SU-DHL-6 (cell line): ENCODE measurements at regions not wholly inside any gene's neighbourhood (a gene's known extent, or its start where the extent isn't known, plus 50 kb on each side); places are given as distances from the start of the nearest gene placed in this dataset.

ENCODE experiments used
- CTCF ChIP-seq: fragments of 200-600 bp; sonication (generic); IDR thresholded peaks from one replicate; pipeline ENCODE4 v1.5.1; 2017; ENCODE audit warnings: antibody characterized with exemption, mild to moderate bottlenecking, low read length, moderate library complexity; ENCODE audit not compliant: insufficient read depth, poor library complexity, severe bottlenecking
- EZH2phosphoT487 ChIP-seq: fragments of 200-600 bp; sonication (generic), shearing (Covaris generic); conservative IDR thresholded peaks from 2 replicates; pipeline ENCODE4 v1.6.1; 2018; ENCODE audit warnings: mild to moderate bottlenecking, antibody characterized with exemption, low read length, moderate library complexity, mixed read lengths

DNA sequence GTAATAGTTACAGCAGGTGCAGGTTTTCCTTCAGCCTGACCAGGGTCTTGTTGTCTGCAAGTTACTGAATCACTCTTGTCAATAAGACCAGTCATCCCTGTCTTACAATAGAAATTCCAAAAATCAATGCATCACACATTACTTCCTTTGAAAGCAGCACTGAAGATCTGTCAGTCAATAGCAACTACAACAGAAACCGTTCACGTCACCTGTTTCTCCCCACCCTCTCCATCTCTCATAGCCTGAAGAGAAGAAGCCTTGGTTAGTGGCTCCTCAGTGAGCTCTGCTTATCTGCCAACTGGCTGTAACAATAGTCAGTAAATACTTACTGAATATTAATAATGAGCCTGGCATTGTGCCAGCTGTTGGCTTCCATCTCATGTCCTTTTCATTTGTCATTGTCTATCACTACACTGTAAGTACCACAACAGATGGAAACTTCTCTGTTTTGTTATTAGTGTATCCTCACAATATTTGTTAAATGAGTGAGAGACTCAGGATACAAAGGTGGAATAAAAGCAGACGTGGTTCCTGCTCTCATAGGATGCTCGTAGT is 195.2 kb downstream of the S1PR1 start:
- no peak for TF ChIP-seq CTCF
- no peak for TF ChIP-seq EZH2phosphoT487
